GM18867 (cell line): ENCODE measurements at regions not wholly inside any gene's neighbourhood (a gene's known extent, or its start where the extent isn't known, plus 50 kb on each side); places are given as distances from the start of the nearest gene placed in this dataset.

Experiments used
- ATAC-seq: cut with Tn5 transposase; IDR thresholded peaks from one replicate; pipeline ENCODE4 v1.9.1; 2021; ENCODE audit warnings: mild to moderate bottlenecking, moderate library complexity; ENCODE audit not compliant: unreplicated experiment

DNA sequence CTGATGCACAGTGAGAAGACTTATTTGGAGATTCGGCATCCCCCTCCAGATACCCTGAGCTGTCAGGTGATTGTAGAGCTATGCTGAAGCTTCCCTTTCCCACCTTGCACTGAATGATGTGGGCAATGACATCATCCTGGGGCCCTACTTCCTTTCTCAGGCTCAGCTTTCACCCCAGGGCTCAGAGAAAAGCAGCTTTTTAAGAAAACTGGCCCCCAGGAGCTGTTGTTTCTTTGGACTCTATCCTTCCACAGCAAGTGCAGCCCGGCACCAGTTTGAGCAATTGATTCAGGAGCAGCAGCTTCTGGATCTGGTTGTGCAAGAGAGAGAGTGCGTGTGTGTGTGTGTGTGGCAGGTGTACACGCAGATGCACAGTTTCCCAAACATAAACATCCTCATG lies 251.3 kb downstream of the ANAPC1 start:
- no peak for ATAC-seq

DNA sequence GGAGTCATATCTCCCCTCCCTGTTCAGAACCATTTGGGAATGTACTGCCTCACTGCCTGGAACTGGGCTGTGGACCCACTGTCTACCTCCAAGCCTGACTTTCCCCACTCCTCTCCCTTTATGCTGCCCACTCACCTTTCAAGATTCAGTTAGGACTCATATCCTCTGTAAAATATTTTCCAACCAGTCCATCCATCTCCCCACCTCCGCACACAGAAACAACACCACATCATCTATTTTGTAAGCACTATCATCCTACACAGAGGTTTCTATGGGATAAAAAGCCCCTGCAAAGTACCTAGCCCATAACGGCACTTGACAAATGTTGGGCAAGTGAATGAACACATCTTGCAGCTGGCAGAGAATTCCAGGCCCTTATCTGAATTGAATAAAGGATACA lies 250.8 kb downstream of the ANAPC1 start:
- no peak for ATAC-seq

DNA sequence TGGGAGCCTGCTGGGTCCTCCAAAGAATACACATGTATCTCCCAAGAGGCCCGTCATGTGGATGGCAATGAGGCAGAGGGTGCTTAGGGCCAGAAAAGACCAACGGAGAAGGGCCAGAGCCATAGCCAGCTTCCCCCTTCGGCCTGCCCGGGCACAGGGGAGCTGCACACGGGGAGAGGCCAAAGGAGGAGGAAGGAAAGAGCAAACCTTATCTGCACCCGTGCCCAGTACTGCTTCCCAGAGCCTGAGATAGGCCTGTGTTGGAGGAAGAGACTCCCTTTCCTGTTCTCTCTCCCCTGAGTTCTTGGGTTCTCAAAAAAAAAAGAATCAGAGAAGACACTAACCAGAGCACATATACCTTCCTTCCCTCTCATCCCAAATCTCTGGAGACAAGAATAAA lies 250.3 kb downstream of the ANAPC1 start:
- no peak for ATAC-seq

DNA sequence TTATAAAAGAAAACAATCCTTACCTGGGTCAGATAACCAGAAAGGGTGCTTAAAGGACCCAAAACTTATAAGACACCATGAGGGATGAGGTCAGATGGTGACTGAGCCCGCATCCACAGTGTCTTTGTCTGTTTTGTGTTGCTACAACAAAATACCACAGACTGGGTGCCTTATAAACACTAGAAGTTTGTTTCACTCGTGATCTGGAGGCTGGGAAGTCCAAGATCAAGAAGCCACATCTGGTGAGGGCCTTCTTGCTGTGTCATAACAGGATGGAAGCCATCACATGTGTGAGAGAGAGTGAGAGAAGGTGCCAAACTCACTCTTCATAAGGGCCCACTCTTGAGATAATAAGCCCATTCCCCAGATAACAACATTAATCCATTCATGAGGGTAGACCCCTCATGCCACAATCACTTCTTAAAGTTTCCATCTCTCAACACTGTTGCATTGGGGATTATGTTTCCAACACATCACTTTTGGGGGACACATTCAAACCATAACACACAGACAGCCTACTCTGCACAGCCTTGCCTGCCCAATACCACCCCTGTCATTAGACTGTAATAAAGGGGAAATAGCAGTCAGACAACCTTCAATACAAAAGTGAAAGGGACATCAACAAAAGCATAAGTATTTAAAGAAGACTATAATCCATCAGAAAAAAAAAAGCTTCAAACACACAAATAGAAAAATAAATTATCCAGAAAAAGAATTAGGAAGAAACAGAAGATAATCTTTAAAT lies 249.8 kb downstream of the ANAPC1 start:
- no peak for ATAC-seq

DNA sequence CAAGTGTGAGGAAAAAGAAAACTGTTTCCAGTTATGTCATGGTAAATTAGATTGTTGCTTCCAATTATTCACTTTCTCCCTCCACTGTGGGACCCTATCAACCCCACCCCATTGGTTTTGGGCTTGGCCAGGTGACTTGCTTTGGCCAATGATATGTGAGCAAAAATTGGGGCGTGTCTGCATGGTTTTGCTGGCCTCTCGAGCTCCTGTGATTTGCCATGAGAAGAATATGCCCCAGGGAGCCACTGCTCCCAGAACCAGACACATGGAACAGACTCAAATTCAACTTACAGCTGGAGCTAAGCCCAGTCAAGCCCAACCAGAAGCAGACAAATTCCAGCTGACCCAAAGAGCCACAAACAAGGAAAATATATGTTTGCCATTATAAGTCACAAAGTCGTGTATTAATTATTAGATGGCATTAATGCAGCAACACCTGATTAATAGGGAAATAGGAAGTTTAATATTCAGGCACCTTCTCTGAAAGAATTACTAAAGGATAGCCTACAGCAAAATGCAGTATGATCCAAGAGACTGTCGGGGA lies 248.9 kb downstream of the ANAPC1 start:
- ATAC-seq: no peak

DNA sequence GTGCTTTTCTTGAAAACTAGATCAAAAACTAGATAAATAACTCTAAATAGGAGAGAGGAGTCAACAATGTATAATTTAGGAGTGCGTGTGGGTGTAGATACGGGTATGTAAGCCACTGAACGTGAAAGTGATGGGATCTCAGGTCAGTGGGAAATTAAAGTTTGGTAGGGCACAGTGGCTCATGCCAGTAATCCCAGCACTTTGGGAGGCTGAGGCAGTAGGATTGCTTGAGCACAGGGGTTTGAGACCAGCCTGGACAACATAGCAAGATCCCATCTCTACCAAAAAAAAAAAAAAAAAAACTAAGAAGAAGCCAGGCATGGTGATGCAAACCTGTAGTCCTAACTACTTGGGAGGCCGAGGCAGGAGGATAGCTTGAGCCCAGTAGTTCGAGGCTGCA lies 247.1 kb downstream of the ANAPC1 start:
- ATAC-seq: no peak

DNA sequence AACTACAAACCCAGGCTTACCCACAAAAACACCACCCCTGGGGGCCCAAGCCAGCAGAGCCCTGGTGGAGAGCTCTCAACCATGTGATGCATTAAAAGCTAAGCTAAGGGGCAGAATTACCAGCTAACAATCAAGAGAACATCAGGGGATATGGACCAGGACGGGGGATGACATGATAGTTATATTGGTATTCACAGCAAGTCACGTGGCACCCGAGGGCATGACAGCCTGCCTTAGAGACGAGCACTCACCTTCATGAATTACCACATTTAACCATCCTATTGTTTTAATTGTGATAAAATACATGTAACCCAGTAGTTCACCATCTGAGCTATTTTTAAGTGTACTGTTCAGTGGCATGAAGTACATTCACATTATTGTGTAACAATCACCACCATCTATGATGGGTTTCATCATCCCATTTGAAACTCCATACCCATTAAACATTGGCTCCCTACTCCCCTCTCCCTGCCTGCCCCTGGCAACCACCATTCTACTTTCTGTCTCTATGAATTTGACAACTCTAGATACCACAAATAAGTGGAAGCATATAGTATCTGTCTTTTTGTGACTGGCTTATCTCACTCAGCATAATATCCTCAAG lies 245.6 kb downstream of the ANAPC1 start:
- ATAC-seq: no peak

DNA sequence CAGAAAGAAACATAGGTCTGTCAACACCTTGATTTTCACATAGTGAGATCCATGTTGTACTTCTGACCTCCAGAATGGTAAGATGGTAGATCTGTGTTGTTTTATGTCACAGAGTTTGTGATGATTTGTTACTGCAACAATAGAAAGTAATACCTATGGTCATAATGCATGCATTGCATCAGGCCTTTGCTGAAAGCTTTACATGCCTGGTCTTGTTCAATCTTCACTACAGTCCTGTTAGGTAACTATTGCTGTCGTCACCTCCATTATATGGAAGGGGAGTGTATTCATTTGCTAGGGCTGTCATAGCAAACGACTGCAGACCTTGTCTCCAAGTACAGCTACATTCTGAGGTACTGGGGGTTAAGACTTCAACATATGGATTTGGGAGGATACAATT lies 243.5 kb downstream of the ANAPC1 start:
- ATAC-seq: no peak

DNA sequence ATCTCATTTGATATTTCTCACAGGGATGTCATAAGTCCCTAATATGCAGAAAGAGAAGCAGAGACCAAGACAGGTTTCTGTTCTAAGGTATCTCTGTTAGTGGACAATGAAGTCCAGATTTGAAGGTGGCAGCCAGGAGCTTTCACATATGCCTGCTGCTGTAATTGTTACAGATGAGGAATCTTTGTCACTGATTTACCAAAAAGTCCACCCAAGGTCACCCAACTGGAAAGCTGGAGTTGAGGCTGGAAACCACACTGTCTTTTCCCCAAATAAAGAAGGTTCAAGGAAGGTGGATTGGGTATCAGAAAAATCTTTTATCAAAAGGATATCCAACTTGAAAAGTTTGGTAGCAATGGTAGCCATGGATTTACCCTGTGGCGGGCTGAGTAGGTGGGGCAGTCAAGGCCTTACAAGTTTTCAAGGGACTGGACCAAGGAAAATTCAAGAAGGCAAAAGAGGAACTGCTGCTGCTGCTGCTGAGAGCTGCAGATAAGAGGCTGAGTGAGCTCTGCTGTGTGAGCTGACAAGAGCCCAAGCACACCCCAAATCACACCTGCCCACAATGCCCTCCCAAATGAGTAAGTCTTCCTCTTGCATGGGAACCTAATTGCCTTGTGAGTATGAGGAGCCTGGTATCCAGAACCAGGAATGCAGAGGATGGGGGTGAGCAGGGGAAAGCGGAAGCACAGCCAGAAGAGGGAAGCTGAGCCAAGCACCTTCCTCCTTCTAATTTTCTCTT lies 241.2 kb downstream of the ANAPC1 start:
- no peak for ATAC-seq

DNA sequence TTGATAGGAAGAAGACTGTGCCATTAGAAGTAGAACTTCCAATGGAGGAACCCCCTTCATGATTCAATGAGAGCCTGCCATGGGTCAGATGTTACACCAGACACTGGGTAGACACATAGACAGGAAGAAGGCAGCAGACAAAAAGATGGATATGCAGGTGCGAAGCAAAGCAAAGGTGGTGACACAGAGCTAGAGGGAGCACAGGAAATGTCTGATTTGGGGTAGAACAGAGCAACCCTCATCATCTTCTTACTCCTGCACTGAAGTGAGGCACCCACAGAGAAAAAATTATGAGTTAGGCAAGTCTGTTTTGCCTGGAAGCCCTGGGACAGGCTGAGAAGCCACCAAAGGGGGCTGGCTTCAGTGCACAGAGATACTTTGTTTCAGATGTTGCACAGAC lies 240.2 kb downstream of the ANAPC1 start:
- no peak for ATAC-seq

DNA sequence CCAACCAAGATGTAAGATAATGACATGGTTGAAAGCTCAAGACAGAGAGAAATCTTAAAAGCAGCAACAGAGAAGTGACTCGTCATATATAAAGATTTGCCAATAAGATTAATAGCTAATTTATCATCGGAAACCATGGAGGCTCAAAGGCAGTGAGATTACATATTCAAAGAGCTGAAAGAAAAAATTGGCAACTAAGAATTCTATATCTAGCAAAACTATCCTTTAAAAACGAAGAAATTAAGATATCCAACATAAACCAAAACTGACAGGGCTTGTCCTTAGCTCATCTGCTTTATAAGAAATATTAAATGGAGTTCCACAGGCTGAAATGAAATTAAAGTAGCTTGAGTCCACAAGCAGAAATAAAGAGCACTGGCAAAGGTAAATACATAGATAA lies 236.6 kb downstream of the ANAPC1 start:
- ATAC-seq: no peak

DNA sequence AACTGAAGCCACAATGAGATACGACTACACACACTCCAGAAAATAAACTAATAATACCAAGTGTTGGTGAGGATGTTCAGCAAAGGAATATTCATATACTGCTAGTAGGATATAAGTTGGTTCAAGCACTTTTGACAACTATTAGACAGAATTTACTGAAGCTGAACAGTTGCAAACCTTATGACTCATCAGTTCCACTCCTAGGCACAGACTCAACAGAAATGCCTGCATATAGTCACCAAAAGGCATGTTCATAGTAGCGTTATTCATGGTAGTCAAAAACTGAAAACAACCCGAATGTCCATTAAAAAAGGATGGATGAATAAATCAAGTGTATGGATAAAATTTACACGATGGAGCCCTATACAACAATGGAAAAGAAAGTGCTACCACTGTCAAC lies 232.0 kb downstream of the ANAPC1 start:
- ATAC-seq: no peak

DNA sequence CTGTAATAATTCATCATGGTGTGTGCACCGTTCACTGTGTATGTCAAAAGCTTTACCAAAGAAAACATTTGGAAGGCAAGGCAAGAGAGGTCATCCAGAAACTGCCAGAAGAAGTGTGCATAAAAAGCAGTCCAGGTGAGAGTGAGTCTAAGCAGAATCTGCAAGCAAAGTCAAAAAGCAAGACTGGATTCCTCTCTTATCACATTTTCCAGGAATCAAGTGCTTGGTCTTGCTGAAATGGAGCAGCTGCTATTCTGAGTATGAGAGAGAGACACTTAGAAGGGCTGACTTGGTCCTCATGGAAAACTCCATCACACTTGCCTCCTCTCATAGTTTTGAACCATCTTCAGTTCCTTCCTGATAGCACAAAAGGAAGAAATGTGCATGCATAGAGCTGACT lies 231.3 kb downstream of the ANAPC1 start:
- ATAC-seq: no peak

DNA sequence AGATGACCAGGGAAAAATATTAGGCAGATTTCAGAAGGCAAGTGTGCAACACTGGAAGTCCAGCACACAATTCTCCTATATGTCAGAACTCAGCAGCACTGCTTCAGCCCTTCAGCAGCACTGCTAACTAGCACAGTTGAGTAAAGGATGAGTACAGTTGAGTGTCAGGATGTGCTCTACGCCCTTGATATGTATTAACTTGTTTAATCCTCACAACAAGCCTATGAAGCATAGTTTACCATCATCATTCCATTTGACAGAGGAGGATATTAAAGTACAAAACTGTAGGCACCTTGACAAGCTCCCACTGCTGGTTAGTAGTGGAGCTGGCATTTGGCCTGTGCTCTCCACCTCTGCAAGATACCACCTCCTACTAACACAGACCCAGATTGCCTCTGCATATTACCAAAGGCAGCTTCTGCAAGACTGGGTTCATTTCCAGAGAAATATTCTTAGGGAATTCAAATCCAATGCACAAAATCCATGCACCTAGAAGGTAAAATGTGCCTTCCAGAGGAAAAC lies 230.8 kb downstream of the ANAPC1 start:
- ATAC-seq: no peak

DNA sequence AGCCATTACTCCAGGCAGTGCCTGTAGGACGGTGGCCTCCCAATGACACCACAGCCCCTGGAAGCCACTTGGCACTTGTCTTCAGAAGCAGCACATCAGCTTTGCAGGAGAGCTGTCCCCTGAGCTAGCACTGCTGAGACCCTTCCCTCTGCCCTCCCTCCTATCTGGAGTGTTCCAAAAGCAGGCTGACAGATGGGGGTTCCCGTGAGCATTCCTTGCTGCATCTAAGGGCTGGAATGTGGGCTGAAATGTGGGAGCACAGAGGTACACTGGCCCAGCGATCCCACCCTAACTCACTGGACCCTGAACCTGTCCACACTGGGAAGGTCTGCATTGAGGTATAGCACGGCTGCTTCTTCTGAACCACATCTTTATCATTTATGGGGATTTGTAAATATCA lies 230.1 kb downstream of the ANAPC1 start:
- no peak for ATAC-seq

DNA sequence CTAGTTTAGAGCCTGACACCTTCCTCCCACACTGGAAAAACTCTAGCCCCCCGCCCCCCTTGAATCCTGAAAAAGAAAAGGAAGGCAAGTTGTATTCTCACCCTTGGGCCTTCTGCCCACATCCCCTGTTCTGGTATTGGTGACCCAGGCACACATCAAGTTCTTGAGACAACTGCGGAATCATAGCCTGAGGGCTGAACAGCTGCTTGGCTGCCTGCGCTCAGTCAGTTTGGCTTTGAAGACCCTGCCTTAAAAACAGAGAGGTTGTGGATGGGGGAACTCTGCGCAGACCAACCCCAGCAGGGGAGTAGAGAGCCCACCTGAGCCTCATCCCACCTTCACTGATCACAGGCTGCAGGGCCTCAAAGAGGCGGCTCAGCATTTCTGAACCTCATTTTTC lies 229.2 kb downstream of the ANAPC1 start:
- no peak for ATAC-seq

DNA sequence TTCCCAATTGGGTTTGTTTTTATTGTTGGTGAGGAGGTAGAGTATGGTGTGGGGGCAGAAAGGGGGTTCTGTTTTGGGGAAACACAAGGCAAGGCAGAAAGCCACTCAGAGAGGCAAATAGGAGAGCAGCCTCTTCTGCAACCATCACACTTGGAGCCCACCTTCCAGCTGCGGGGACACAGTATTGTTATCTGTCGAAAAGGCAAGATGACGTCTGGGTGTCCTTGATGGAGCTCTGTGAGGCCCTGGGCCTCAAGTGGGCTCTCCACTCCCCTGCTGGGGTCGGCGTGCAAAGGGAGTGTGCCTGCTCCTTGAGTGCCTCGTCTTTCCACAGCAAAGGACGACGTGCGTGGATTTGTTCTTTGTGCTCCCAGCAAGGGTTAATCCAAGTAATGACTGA lies 227.6 kb downstream of the ANAPC1 start:
- no peak for ATAC-seq

DNA sequence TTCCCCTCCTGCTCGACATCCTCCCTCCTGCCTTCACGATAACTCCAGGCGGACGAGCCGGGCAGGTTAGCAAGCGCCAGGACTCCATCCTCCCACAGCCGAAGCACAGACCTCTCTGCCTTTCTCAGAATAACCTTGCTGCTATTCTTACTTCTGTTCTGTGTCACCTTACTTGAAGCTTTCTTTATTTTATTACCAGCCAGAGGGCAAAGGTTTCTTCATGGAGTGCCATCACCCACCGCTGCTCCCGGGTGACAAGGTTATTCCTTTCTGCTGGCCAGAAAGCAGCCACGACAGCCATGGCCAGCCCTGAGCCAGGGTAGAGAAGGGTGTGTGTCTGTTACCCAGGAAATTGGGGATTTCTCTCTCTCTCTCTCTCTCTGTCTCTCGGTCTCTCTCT lies 227.1 kb downstream of the ANAPC1 start:
- no peak for ATAC-seq

DNA sequence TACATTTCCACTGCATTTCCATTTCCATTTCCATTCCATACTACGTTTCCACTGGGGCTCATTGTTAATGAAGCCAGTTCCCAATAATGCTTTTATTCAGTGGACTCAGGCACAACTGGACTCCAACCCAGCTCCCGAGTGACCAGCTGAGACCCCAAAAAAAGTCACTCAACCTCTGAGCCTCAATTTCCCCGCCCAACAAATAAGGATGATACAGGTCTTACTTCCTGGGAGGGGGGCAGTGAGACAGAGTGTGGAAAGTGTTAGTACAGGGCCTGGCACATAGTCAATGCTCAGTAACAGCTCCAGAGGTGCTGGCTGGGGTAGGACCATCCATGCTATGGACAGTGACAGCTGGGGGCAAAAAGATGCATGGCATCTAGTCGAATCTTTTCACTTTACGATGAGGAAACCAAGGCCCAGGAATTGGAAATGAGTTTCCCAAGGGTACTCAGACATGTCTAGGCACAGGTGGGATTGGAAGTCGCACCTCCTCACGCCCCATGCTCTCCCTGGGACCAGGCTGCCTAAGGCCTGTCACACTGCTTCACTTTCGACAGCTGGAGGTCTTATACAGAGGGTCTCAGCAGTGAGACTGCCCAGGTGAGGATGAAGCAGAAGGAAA lies 226.5 kb downstream of the ANAPC1 start:
- no peak for ATAC-seq

DNA sequence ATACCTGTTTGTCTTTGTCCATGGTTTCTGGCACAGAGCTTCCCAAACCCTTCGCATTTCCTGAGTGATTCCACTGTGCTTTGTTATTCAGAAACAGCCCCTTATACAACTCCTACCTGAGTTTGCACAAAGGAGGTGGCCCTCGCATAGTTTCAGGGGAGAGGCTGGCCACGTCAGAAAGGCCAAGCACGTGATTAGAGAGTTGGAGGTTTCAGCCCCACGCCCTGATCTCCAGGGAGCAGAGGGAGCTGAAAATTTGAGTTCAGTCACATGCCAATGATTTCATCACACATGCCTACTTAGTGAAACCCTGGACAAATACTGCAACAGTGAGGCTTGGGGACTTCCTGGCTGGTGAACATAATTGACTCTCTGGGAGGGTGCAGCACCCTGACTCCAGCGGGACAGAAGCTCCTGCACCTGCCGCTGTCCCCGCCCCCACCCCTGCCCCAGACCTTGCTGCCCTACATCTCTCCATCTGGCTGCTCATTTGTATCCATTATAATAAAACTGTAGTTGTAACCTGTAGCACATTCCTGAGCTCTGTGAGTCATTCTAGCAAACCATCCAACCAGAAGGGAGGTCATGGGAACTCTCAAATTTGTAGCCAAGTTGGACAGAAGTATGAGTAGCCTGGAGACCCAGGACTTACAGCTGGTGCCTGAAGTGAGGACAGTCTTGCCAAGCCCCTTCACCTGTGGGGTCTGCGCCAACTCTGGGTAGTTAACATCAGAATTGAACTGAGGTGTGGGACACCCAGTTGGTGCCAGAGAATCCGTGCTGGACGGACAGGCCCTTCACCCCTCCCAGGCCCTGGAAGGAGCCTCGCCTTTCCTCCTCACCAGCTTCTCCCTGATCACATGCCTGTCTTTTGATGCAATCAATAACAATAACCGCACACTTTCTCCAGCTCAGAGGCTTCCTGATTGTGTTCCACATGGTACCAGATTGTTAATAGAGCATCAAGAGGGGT lies 224.3 kb downstream of the ANAPC1 start:
- no peak for ATAC-seq
